HEK293 (cell line): ENCODE measurements at regions not wholly inside any gene's neighbourhood (a gene's known extent, or its start where the extent isn't known, plus 50 kb on each side); places are given as distances from the start of the nearest gene placed in this dataset.

Experiments used
- AEBP2 ChIP-seq: fragments of 450-650 bp; formaldehyde crosslinking; IDR thresholded peaks from 2 replicates; pipeline ENCODE4 v1.5.1; 2016; ENCODE audit warnings: missing biosample characterization, missing genetic modification characterization, borderline replicate concordance
- BCL11B ChIP-seq: fragments of 450-650 bp; formaldehyde crosslinking; IDR thresholded peaks from 2 replicates; pipeline ENCODE4 v1.5.1; 2016; ENCODE audit warnings: low read depth, missing biosample characterization, missing genetic modification characterization
- EGR2 ChIP-seq: fragments of 450-650 bp; formaldehyde crosslinking; IDR thresholded peaks from 2 replicates; pipeline ENCODE4 v1.5.1; 2016; ENCODE audit warnings: low read depth, missing biosample characterization, missing genetic modification characterization
- GLIS1 ChIP-seq: fragments of 450-650 bp; formaldehyde crosslinking; IDR thresholded peaks from 2 replicates; pipeline ENCODE4 v1.5.1; 2016; ENCODE audit warnings: missing biosample characterization, missing genetic modification characterization
- IKZF3 ChIP-seq: fragments of 450-650 bp; IDR thresholded peaks from 2 replicates; pipeline ENCODE4 v1.5.0; 2018; ENCODE audit warnings: missing biosample characterization, mild to moderate bottlenecking, missing genetic modification characterization, moderate library complexity
- KLF8 ChIP-seq: fragments of 450-650 bp; formaldehyde crosslinking; IDR thresholded peaks from 2 replicates; pipeline ENCODE4 v1.5.1; 2016; ENCODE audit warnings: missing biosample characterization, missing genetic modification characterization
- MEIS1 ChIP-seq: sonication (generic); formaldehyde crosslinking; IDR thresholded peaks from 2 replicates; pipeline ENCODE4 v1.8.1; 2022; ENCODE audit warnings: missing genetic modification reagents, mild to moderate bottlenecking, borderline replicate concordance
- OSR2 ChIP-seq: fragments of 450-650 bp; formaldehyde crosslinking; IDR thresholded peaks from 2 replicates; pipeline ENCODE4 v1.5.1; 2016; ENCODE audit warnings: missing biosample characterization, missing genetic modification characterization
- PBX3 ChIP-seq: sonication (generic); formaldehyde crosslinking; IDR thresholded peaks from 2 replicates; pipeline ENCODE4 v1.8.1; 2022; ENCODE audit warnings: mild to moderate bottlenecking, moderate library complexity, missing genetic modification reagents
- PRDM4 ChIP-seq: fragments of 450-650 bp; formaldehyde crosslinking; IDR thresholded peaks from 2 replicates; pipeline ENCODE4 v1.5.1; 2017; ENCODE audit warnings: missing biosample characterization, missing genetic modification characterization
- WT1 ChIP-seq: fragments of 450-650 bp; formaldehyde crosslinking; IDR thresholded peaks from 2 replicates; pipeline ENCODE4 v1.5.1; 2016; ENCODE audit warnings: missing biosample characterization, missing genetic modification characterization
- ZBTB1 ChIP-seq: fragments of 450-650 bp; formaldehyde crosslinking; IDR thresholded peaks from 2 replicates; pipeline ENCODE4 v1.5.1; 2016; ENCODE audit warnings: missing biosample characterization, missing genetic modification characterization
- ZBTB49 ChIP-seq: fragments of 450-650 bp; formaldehyde crosslinking; IDR thresholded peaks from 2 replicates; pipeline ENCODE4 v1.5.1; 2016; ENCODE audit warnings: missing biosample characterization, missing genetic modification characterization, low read depth
- ZEB2 ChIP-seq: fragments of 450-650 bp; formaldehyde crosslinking; IDR thresholded peaks from 2 replicates; pipeline ENCODE4 v1.5.1; 2016; ENCODE audit warnings: missing biosample characterization, missing genetic modification characterization
- ZFP41 ChIP-seq: fragments of 450-650 bp; formaldehyde crosslinking; IDR thresholded peaks from 2 replicates; pipeline ENCODE4 v1.5.1; 2016; ENCODE audit warnings: missing biosample characterization, missing genetic modification characterization, borderline replicate concordance
- ZNF280D ChIP-seq: fragments of 450-650 bp; formaldehyde crosslinking; IDR thresholded peaks from 2 replicates; pipeline ENCODE4 v1.5.1; 2016; ENCODE audit warnings: missing biosample characterization, missing genetic modification characterization
- ZNF302 ChIP-seq: fragments of 450-650 bp; formaldehyde crosslinking; IDR thresholded peaks from 2 replicates; pipeline ENCODE4 v1.5.1; 2016; ENCODE audit warnings: missing biosample characterization, missing genetic modification characterization, low read depth
- ZNF433 ChIP-seq: fragments of 450-650 bp; formaldehyde crosslinking; IDR thresholded peaks from 2 replicates; pipeline ENCODE4 v1.5.1; 2016; ENCODE audit warnings: missing biosample characterization, missing genetic modification characterization, low read depth
- ZNF530 ChIP-seq: fragments of 450-650 bp; formaldehyde crosslinking; IDR thresholded peaks from 2 replicates; pipeline ENCODE4 v1.5.1; 2016; ENCODE audit warnings: low read depth, missing biosample characterization, missing genetic modification characterization
- ZNF623 ChIP-seq: fragments of 450-650 bp; formaldehyde crosslinking; IDR thresholded peaks from 2 replicates; pipeline ENCODE4 v1.5.1; 2016; ENCODE audit warnings: missing biosample characterization, missing genetic modification characterization
- ZNF654 ChIP-seq: fragments of 450-650 bp; formaldehyde crosslinking; IDR thresholded peaks from 2 replicates; pipeline ENCODE4 v1.5.1; 2016; ENCODE audit warnings: low read depth, missing biosample characterization, missing genetic modification characterization
- ZNF670 ChIP-seq: fragments of 450-650 bp; formaldehyde crosslinking; IDR thresholded peaks from 2 replicates; pipeline ENCODE4 v1.5.1; 2016; ENCODE audit warnings: missing biosample characterization, missing genetic modification characterization, low read depth
- ZNF747 ChIP-seq: fragments of 450-650 bp; formaldehyde crosslinking; IDR thresholded peaks from 2 replicates; pipeline ENCODE4 v1.5.1; 2016; ENCODE audit warnings: missing biosample characterization, missing genetic modification characterization
- ZNF768 ChIP-seq: fragments of 450-650 bp; formaldehyde crosslinking; IDR thresholded peaks from 2 replicates; pipeline ENCODE4 v1.5.1; 2018; ENCODE audit warnings: missing biosample characterization, mild to moderate bottlenecking, missing genetic modification characterization
- ZNF777 ChIP-seq: fragments of 450-650 bp; formaldehyde crosslinking; IDR thresholded peaks from 2 replicates; pipeline ENCODE4 v1.5.1; 2017; ENCODE audit warnings: missing biosample characterization, missing genetic modification characterization, borderline replicate concordance
- ZNF830 ChIP-seq: fragments of 450-650 bp; IDR thresholded peaks from 2 replicates; pipeline ENCODE4 v1.5.0; 2018; ENCODE audit warnings: missing biosample characterization, missing genetic modification characterization, low read depth, mild to moderate bottlenecking, moderate library complexity
- ZNF837 ChIP-seq: fragments of 450-650 bp; formaldehyde crosslinking; IDR thresholded peaks from 2 replicates; pipeline ENCODE4 v1.5.1; 2016; ENCODE audit warnings: missing biosample characterization, missing genetic modification characterization
- ZSCAN5A ChIP-seq: fragments of 450-650 bp; formaldehyde crosslinking; IDR thresholded peaks from 2 replicates; pipeline ENCODE4 v1.5.1; 2016; ENCODE audit warnings: missing biosample characterization, missing genetic modification characterization
- ZXDB ChIP-seq: fragments of 450-650 bp; formaldehyde crosslinking; IDR thresholded peaks from 2 replicates; pipeline ENCODE4 v1.5.1; 2016; ENCODE audit warnings: missing biosample characterization, missing genetic modification characterization

- TF ChIP-seq ZNF837 (tag by site-specific recombination), result no peak
- TF ChIP-seq ZNF654 (tag by site-specific recombination), result no peak
- TF ChIP-seq GLIS1 (tag by site-specific recombination), result peak; percentile 95
- TF ChIP-seq ZFP41 (tag by site-specific recombination), result no peak
- TF ChIP-seq WT1 (tag by site-specific recombination), result peak; percentile 66
- no peak for TF ChIP-seq ZNF433 (tag by site-specific recombination)
- TF ChIP-seq OSR2 (tag by site-specific recombination), result peak; percentile 42
- no peak for TF ChIP-seq ZXDB
- 0 out of 2 replicates have a peak, but pooled peaks have one; percentile 30 for TF ChIP-seq PRDM4 (tag by site-specific recombination)
- TF ChIP-seq ZBTB49 (tag by site-specific recombination), result no peak
- no peak for TF ChIP-seq ZNF530 (tag by site-specific recombination)
- TF ChIP-seq PBX3 (CRISPR knock-in tag), result no peak
- no peak for TF ChIP-seq ZSCAN5A
- TF ChIP-seq AEBP2 (tag by site-specific recombination), result no peak
- no peak for TF ChIP-seq IKZF3 (tag by site-specific recombination)
- TF ChIP-seq KLF8, result no peak
- no peak for TF ChIP-seq ZNF670 (tag by site-specific recombination)
- TF ChIP-seq BCL11B (tag by site-specific recombination), result no peak
- TF ChIP-seq ZNF830 (tag by site-specific recombination), result no peak
- no peak for TF ChIP-seq ZNF302 (tag by site-specific recombination)
- no peak for TF ChIP-seq ZNF777 (tag by site-specific recombination)
- TF ChIP-seq ZNF747 (tag by site-specific recombination), result no peak
- no peak for TF ChIP-seq ZNF623 (tag by site-specific recombination)
- no peak for TF ChIP-seq ZNF280D (tag by site-specific recombination)
- TF ChIP-seq EGR2 (tag by site-specific recombination), result no peak
- peak; percentile 80 for TF ChIP-seq ZEB2 (tag by site-specific recombination)
- TF ChIP-seq MEIS1 (CRISPR knock-in tag), result no peak
- no peak for TF ChIP-seq ZBTB1 (tag by site-specific recombination)
- TF ChIP-seq ZNF768 (tag by site-specific recombination), result no peak
These were observed 339.2 kb upstream of the PODXL start (continued) for GRCh38 chr7:131895541-131896164.
